Prostate gland (tissue), 2 donors: ENCODE measurements at regions not wholly inside any gene's neighbourhood (a gene's known extent, or its start where the extent isn't known, plus 50 kb on each side); places are given as distances from the start of the nearest gene placed in this dataset.

Experiments
- DNase-seq: peaks from one replicate; pipeline ENCODE4 v3.0.0-alpha.2; 2019; ENCODE audit warnings: low spot score
- H3K27ac ChIP-seq, 2 donors: fragments of 200-600 bp; sonication (generic); 2 replicates each; pipeline ENCODE4 v1.5.1; 2017 to 2019
- H3K27me3 ChIP-seq: fragments of 200-600 bp; sonication (generic); replicated peaks from 2 replicates; pipeline ENCODE4 v1.5.1; 2019; ENCODE audit not compliant: insufficient read depth
- H3K36me3 ChIP-seq, 2 donors: fragments of 200-600 bp; sonication (generic); 1 replicate in 1 of 2; 2 replicates in 1 of 2; pipeline versions ENCODE4 v1.5.1 to v1.8.1; 2017 to 2019
- H3K4me1 ChIP-seq: fragments of 200-600 bp; sonication (generic); replicated peaks from 2 replicates; pipeline ENCODE4 v1.5.1; 2019
- H3K4me3 ChIP-seq, 2 donors: fragments of 200-600 bp; sonication (generic); 2 replicates each; pipeline ENCODE4 v1.5.1; 2017 to 2019
- H3K9me3 ChIP-seq: fragments of 200-600 bp; sonication (generic); 2 replicates; pipeline ENCODE4 v1.5.1; 2017
- CTCF ChIP-seq, 4 experiments: fragments of 200-600 bp in 2 of 4; fragments of 450-650 bp in 2 of 4; sonication (generic) in 2 of 4; IDR thresholded peaks; 1 replicate in 3 of 4; 2 replicates in 1 of 4; pipeline ENCODE4 v1.5.1; 2016 to 2019; ENCODE audit warnings: antibody characterized with exemption in 4 of 4, mild to moderate bottlenecking in 2 of 4, moderate library complexity in 2 of 4
- POLR2A ChIP-seq: fragments of 450-650 bp; IDR thresholded peaks from one replicate; pipeline ENCODE4 v1.6.1; 2016; ENCODE audit warnings: antibody characterized with exemption, mild to moderate bottlenecking
- POLR2AphosphoS5 ChIP-seq: sonication (generic); formaldehyde crosslinking; IDR thresholded peaks from one replicate; pipeline ENCODE4 v1.6.1; 2017; ENCODE audit warnings: antibody characterized with exemption
- WGBS: methylation state at CpG from one replicate; pipeline ENCODE4 v1.1.5; 2018; 5-methylcytosine and 5-hydroxymethylcytosine counted together
- intact Hi-C: fragments of 100-400 bp; cut with DNase I; formaldehyde crosslinking; loops from one replicate; pipeline ENCODE4 v1.14.2; 2022

- Histone ChIP-seq H3K27me3 (no peaks in the 10 kb centered on the region), H3K27ac (no peak overlapping the region), H3K4me3 (no peak overlapping the region), H3K9me3 (no peaks in the 10 kb centered on the region), H3K4me1 (no peaks in the 10 kb centered on the region), H3K36me3 (no peaks in the 10 kb centered on the region)
- intact Hi-C loops: no loop called here
- DNase-seq: no peak
- TF ChIP-seq POLR2AphosphoS5 (no peak), POLR2A (no peak), CTCF (IDR thresholded peaks at IDR 0.05) (no peak)
- 57% methylated on average over 2 of the region's 2 CpGs for WGBS
Observed at GRCh38 chr5:72628771-72629371, 121.7 kb upstream of the ZNF366 start.

GRCh38 chr5:72625332-72625731 is 118.1 kb upstream of the ZNF366 start:
- intact Hi-C loops: no loop called here

GRCh38 chr5:72624641-72625236 is 117.5 kb upstream of the ZNF366 start:
- no peak overlapping the region for H3K4me3 ChIP-seq
- H3K36me3 ChIP-seq: no peaks in the 10 kb centered on the region
- H3K9me3 ChIP-seq: no peaks in the 10 kb centered on the region
- TF ChIP-seq CTCF (IDR thresholded peaks at IDR 0.05): no peak
- intact Hi-C loops: no loop called here
- no peak for DNase-seq
- no peaks in the 10 kb centered on the region for H3K4me1 ChIP-seq
- H3K27ac ChIP-seq: no peak overlapping the region
- no peaks in the 10 kb centered on the region for H3K27me3 ChIP-seq
- WGBS: 29% methylated on average over 5 of the region's 5 CpGs

More at GRCh38 chr5:72625332-72625731, 118.1 kb upstream of the ZNF366 start:
- no peaks in the 10 kb centered on the region for H3K36me3 ChIP-seq
- TF ChIP-seq CTCF (IDR thresholded peaks at IDR 0.05) (no peak), POLR2AphosphoS5 (no peak), POLR2A (no peak)
- no peaks in the 10 kb centered on the region for H3K9me3 ChIP-seq
- H3K27me3 ChIP-seq: no peaks in the 10 kb centered on the region
- H3K4me1 ChIP-seq: no peaks in the 10 kb centered on the region
- no peak overlapping the region for H3K4me3 ChIP-seq
- no peak overlapping the region for H3K27ac ChIP-seq
- no peak for DNase-seq

GRCh38 chr5:72623936-72624335 is 116.7 kb upstream of the ZNF366 start:
- Histone ChIP-seq H3K9me3 (no peaks in the 10 kb centered on the region), H3K27ac (no peak overlapping the region), H3K36me3 (no peaks in the 10 kb centered on the region), H3K27me3 (no peaks in the 10 kb centered on the region), H3K4me3 (no peak overlapping the region), H3K4me1 (no peaks in the 10 kb centered on the region)
- intact Hi-C loops: no loop called here
- WGBS: 36% methylated on average over 2 of the region's 2 CpGs
- no peak for DNase-seq
- TF ChIP-seq CTCF (IDR thresholded peaks at IDR 0.05): no peak
- TF ChIP-seq POLR2AphosphoS5: no peak
- TF ChIP-seq POLR2A: no peak

- Histone ChIP-seq H3K4me3 (no peak overlapping the region), H3K27ac (no peak overlapping the region), H3K27me3 (no peaks in the 10 kb centered on the region), H3K4me1 (no peaks in the 10 kb centered on the region), H3K9me3 (no peaks in the 10 kb centered on the region), H3K36me3 (no peaks in the 10 kb centered on the region)
- DNase-seq: no peak
- intact Hi-C loops: no loop called here
- TF ChIP-seq CTCF (IDR thresholded peaks at IDR 0.05) (no peak), POLR2AphosphoS5 (no peak), POLR2A (no peak)
- 67% methylated on average over 6 of the region's 6 CpGs for WGBS
Observed at GRCh38 chr5:72623323-72623722, 116.1 kb upstream of the ZNF366 start.
